ENCODE measurements at regions not wholly inside any gene's neighbourhood (a gene's known extent, or its start where the extent isn't known, plus 50 kb on each side); places are given as distances from the start of the nearest gene placed in this dataset.

DNA sequence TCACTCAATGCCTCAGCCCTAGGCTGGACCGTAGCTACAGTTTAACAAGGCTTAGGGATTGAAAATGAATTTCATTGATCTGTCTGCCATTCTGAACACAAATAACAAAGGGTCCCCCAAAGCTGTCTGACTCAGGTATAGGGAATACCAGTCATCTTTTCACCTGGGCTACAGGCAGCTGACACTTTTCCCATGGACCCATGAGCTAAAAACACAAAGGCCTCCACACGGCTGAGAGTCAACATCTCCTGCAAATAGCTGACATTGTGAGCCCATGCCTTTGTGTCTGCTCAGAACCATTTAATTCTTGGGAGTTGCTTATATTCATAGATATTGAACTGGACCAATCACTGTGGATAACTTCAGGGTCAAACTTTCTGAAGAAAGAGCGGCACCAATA lies 121.1 kb upstream of the SLIT3 start:
- Histone ChIP-seq H3K27me3 (ENCODE audit: insufficient read depth, poor library complexity, severe bottlenecking) (peaks cover 5% of the 10 kb centered on the region), H3K4me3 (replicated peaks; ENCODE audit: insufficient read depth, low read length) (no peak overlapping the region), H3K27ac (replicated peaks) (no peak overlapping the region)
- DNase-seq (ENCODE audit: low read depth in 1 of 2, low spot score in 1 of 2): no peak
- TF ChIP-seq CTCF (IDR thresholded peaks at IDR 0.05; ENCODE audit: insufficient read depth, low read length) (no peak), POLR2AphosphoS5 (IDR thresholded peaks at IDR 0.05; ENCODE audit: low read depth) (no peak), SPI1 (IDR thresholded peaks at IDR 0.05; ENCODE audit: borderline replicate concordance, low read depth) (no peak)

DNA sequence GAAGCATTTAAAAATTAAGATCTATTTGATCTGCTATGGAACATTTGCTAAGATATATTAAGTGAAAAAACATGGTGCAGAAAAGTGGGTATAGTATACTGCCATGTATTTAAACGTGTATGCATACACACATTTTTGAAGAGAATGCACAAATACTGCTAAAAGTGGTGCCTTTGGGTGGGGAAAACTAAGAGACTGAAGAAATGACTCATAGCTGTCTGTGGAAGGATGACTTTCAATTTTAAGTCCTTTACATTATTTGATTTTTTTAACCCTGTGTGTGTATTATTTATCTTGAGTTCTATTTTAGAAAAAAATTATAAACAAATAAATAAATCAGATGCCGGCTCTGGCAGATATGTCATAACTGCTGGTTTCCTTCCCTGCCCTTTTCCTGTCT lies 120.7 kb upstream of the SLIT3 start:
- no peak for DNase-seq (ENCODE audit: low read depth in 1 of 2, low spot score in 1 of 2)
- H3K27me3 ChIP-seq (ENCODE audit: insufficient read depth, poor library complexity, severe bottlenecking): peaks cover 5% of the 10 kb centered on the region
- no peak overlapping the region for H3K4me3 ChIP-seq (replicated peaks; ENCODE audit: insufficient read depth, low read length)
- H3K27ac ChIP-seq (replicated peaks): no peak overlapping the region
- no peak for TF ChIP-seq CTCF (IDR thresholded peaks at IDR 0.05; ENCODE audit: insufficient read depth, low read length)
- no peak for TF ChIP-seq REST (IDR thresholded peaks at IDR 0.05; ENCODE audit: insufficient replicate concordance, low read depth)
- TF ChIP-seq GABPA (IDR thresholded peaks at IDR 0.05; ENCODE audit: low read depth): no peak
- TF ChIP-seq SPI1 (IDR thresholded peaks at IDR 0.05; ENCODE audit: borderline replicate concordance, low read depth): no peak
- no peak for TF ChIP-seq POLR2AphosphoS5 (IDR thresholded peaks at IDR 0.05; ENCODE audit: low read depth)

DNA sequence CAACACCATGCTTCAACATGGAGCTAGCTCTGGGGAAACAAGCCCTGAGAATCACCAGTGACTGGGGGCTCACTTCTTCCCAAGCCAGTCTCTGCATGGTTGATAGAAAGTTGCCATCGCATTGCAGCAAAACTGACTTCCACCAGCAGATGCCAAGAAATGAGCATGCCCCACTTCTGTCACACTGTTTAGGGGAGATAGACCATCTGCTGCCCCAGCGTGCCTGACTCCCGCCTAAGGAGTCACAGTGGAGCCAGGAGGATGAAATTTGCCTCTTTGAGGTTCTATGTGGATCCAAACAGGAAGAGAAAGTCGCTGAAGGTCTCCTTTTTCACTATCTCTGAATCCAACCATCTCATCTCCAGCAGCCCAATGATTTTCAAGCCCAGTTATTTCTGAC lies 116.7 kb upstream of the SLIT3 start:
- TF ChIP-seq POLR2AphosphoS5 (IDR thresholded peaks at IDR 0.05; ENCODE audit: low read depth) (no peak), SPI1 (IDR thresholded peaks at IDR 0.05; ENCODE audit: borderline replicate concordance, low read depth) (no peak)
- DNase-seq (ENCODE audit: low read depth in 1 of 2, low spot score in 1 of 2): no peak
- H3K4me3 ChIP-seq (replicated peaks; ENCODE audit: insufficient read depth, low read length): no peak overlapping the region
- no peak overlapping the region for H3K27ac ChIP-seq (replicated peaks)
- peaks cover 5% of the 10 kb centered on the region for H3K27me3 ChIP-seq (ENCODE audit: insufficient read depth, poor library complexity, severe bottlenecking)

DNA sequence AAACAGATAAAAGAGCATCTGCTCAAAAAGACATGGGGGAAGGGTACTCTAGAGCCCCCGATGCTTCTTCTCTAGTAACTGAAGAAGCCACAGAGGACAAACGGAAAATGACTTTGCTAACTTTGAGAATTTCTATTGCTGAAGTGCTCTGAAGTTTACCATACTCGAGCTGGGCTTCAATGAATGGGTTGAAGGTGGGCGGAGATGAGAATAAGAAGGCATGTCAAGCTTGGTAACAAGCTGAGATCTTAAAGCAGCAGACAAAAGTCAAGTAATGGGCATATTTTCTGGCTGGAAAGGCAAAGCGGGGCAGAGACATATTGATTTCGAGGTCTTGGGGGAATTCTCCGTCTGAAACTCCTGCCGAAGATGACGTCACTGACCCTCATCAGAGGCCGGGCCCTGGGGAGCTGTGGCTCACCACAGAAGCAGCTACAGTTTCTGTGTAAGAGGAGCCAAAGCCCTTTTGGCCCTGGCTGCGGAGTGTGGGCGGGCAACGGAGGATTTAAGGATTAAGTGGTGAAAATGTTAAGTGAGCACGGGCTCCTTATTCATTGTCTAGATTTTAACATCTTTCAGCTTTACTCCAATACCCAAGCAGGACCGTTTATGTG lies 115.8 kb upstream of the SLIT3 start:
- no peak overlapping the region for H3K27ac ChIP-seq (replicated peaks)
- TF ChIP-seq CTCF (IDR thresholded peaks at IDR 0.05; ENCODE audit: insufficient read depth, low read length) (no peak), GABPA (IDR thresholded peaks at IDR 0.05; ENCODE audit: low read depth) (no peak), SPI1 (IDR thresholded peaks at IDR 0.05; ENCODE audit: borderline replicate concordance, low read depth) (no peak), POLR2AphosphoS5 (IDR thresholded peaks at IDR 0.05; ENCODE audit: low read depth) (no peak), REST (IDR thresholded peaks at IDR 0.05; ENCODE audit: insufficient replicate concordance, low read depth) (no peak)
- no peak overlapping the region for H3K4me3 ChIP-seq (replicated peaks; ENCODE audit: insufficient read depth, low read length)
- DNase-seq (ENCODE audit: low read depth in 1 of 2, low spot score in 1 of 2): no peak
- H3K27me3 ChIP-seq (ENCODE audit: insufficient read depth, poor library complexity, severe bottlenecking): peaks cover 6% of the 10 kb centered on the region

All from HL-60 (cell line).